GM23338 (cell line): ENCODE measurements at regions not wholly inside any gene's neighbourhood (a gene's known extent, or its start where the extent isn't known, plus 50 kb on each side); places are given as distances from the start of the nearest gene placed in this dataset.

Source experiments
- CREB1 ChIP-seq: fragments of 250-450 bp; sonication (Bioruptor Pico); IDR thresholded peaks from 2 replicates; pipeline ENCODE4 v1.5.0; 2020; ENCODE audit warnings: low read depth, mild to moderate bottlenecking, moderate library complexity
- CTCF ChIP-seq, 2 experiments: fragments of 200-600 bp in 1 of 2; sonication (generic) in 1 of 2; conservative IDR thresholded peaks; 2 replicates each; pipeline versions ENCODE4 v1.5.1 to v1.6.1; 2016 to 2017; ENCODE audit warnings: antibody characterized with exemption in 2 of 2, low read depth in 2 of 2, mild to moderate bottlenecking in 2 of 2, moderate library complexity in 1 of 2
- ETS1 ChIP-seq: IDR thresholded peaks from 2 replicates; pipeline ENCODE4 v1.6.1; 2016; ENCODE audit warnings: antibody characterized with exemption
- EZH2 ChIP-seq: fragments of 200-600 bp; sonication (generic); IDR thresholded peaks from one replicate; pipeline ENCODE4 v1.8.0; 2017; ENCODE audit warnings: antibody characterized with exemption, mild to moderate bottlenecking, low read depth; ENCODE audit not compliant: unreplicated experiment
- EZH2phosphoT487 ChIP-seq: fragments of 200-600 bp; sonication (generic); IDR thresholded peaks from one replicate; pipeline ENCODE4 v1.8.1; 2018; ENCODE audit warnings: antibody characterized with exemption; ENCODE audit not compliant: unreplicated experiment
- POLR2AphosphoS5 ChIP-seq: IDR thresholded peaks from 2 replicates; pipeline ENCODE4 v1.6.1; 2016; ENCODE audit warnings: antibody characterized with exemption, low read depth
- ZNF114 ChIP-seq: fragments of 250-450 bp; sonication (Bioruptor Pico); IDR thresholded peaks from 2 replicates; pipeline ENCODE4 v1.5.0; 2020; ENCODE audit warnings: mild to moderate bottlenecking, moderate library complexity
- TF ChIP-seq, protein P1 (sequence below): IDR thresholded peaks from one replicate; pipeline ENCODE4 v1.6.1; 2018; ENCODE audit warnings: antibody characterized with exemption; ENCODE audit not compliant: unreplicated experiment

GRCh38 chr1:58250587-58250948 lies 296.0 kb downstream of the OMA1 start:
- no peak; a peak in 1 of 4 replicates for TF ChIP-seq CTCF (conservative IDR thresholded peaks at IDR 0.05; ENCODE audit: low read depth in 2 of 2)
- no peak for TF ChIP-seq POLR2AphosphoS5
- no peak for TF ChIP-seq EZH2
- no peak for TF ChIP-seq ETS1
- TF ChIP-seq, protein P1, sequence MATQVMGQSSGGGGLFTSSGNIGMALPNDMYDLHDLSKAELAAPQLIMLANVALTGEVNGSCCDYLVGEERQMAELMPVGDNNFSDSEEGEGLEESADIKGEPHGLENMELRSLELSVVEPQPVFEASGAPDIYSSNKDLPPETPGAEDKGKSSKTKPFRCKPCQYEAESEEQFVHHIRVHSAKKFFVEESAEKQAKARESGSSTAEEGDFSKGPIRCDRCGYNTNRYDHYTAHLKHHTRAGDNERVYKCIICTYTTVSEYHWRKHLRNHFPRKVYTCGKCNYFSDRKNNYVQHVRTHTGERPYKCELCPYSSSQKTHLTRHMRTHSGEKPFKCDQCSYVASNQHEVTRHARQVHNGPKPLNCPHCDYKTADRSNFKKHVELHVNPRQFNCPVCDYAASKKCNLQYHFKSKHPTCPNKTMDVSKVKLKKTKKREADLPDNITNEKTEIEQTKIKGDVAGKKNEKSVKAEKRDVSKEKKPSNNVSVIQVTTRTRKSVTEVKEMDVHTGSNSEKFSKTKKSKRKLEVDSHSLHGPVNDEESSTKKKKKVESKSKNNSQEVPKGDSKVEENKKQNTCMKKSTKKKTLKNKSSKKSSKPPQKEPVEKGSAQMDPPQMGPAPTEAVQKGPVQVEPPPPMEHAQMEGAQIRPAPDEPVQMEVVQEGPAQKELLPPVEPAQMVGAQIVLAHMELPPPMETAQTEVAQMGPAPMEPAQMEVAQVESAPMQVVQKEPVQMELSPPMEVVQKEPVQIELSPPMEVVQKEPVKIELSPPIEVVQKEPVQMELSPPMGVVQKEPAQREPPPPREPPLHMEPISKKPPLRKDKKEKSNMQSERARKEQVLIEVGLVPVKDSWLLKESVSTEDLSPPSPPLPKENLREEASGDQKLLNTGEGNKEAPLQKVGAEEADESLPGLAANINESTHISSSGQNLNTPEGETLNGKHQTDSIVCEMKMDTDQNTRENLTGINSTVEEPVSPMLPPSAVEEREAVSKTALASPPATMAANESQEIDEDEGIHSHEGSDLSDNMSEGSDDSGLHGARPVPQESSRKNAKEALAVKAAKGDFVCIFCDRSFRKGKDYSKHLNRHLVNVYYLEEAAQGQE = no peak
- TF ChIP-seq EZH2phosphoT487 = no peak
- TF ChIP-seq CREB1 (CRISPR knock-in tag) = no peak
- TF ChIP-seq ZNF114 (CRISPR knock-in tag) = no peak
